OCI-LY3 (cell line): ENCODE measurements at regions not wholly inside any gene's neighbourhood (a gene's known extent, or its start where the extent isn't known, plus 50 kb on each side); places are given as distances from the start of the nearest gene placed in this dataset.

Experiments
- CTCF ChIP-seq: fragments of 200-600, 300-600 bp; sonication (generic); IDR thresholded peaks from 2 replicates; pipeline ENCODE4 v1.5.1; 2014; ENCODE audit warnings: antibody characterized with exemption, low read length, low read depth
- EZH2phosphoT487 ChIP-seq: fragments of 200-600 bp; shearing (Covaris generic); IDR thresholded peaks from 2 replicates; pipeline ENCODE4 v1.6.1; 2018; ENCODE audit warnings: antibody characterized with exemption, mixed run types, low read depth

- TF ChIP-seq CTCF: no peak
- no peak for TF ChIP-seq EZH2phosphoT487
Observed at GRCh38 chr3:18745472-18745871, 320.3 kb upstream of the SATB1 start.
